ENCODE measurements at regions not wholly inside any gene's neighbourhood (a gene's known extent, or its start where the extent isn't known, plus 50 kb on each side); places are given as distances from the start of the nearest gene placed in this dataset.

GRCh38 chr12:42855362-42855950 lies 265.9 kb upstream of the PRICKLE1 start:
- H3K79me2 ChIP-seq (ENCODE audit: low read depth), result no peaks in the 10 kb centered on the region
- no peak overlapping the region for H3K27ac ChIP-seq
- no peak overlapping the region for H3K4me3 ChIP-seq
- no peaks in the 10 kb centered on the region for H3K36me3 Mint-ChIP-seq
- H3K27ac Mint-ChIP-seq, result no peak overlapping the region
- no peak overlapping the region for H3K4me2 ChIP-seq
- no peaks in the 10 kb centered on the region for H3K9me3 Mint-ChIP-seq
- H3K4me1 ChIP-seq, result no peaks in the 10 kb centered on the region
- DNase-seq (ENCODE audit: low spot score), result no peak
- H3F3A ChIP-seq (ENCODE audit: low read depth), result no peaks in the 10 kb centered on the region
- TF ChIP-seq CTCF (IDR thresholded peaks at IDR 0.05), result no peak
- H3K36me3 ChIP-seq, result no peaks in the 10 kb centered on the region
- H3K27me3 ChIP-seq, result no peaks in the 10 kb centered on the region
- no peaks in the 10 kb centered on the region for H3K27me3 Mint-ChIP-seq (ENCODE audit: insufficient read depth, low read depth)
- H4K20me1 ChIP-seq (ENCODE audit: low read depth), result no peaks in the 10 kb centered on the region
- no peak overlapping the region for H2AFZ ChIP-seq (replicated peaks)
- no peaks in the 10 kb centered on the region for H3K4me1 Mint-ChIP-seq
- H3K4me3 Mint-ChIP-seq, result no peak overlapping the region
- no peaks in the 10 kb centered on the region for H3K9me3 ChIP-seq (ENCODE audit: low read depth)
- no peak overlapping the region for H3K9ac ChIP-seq

GRCh38 chr12:42854826-42855225 lies 265.3 kb upstream of the PRICKLE1 start:
- Mint-ChIP-seq H3K27ac (no peak overlapping the region), H3K36me3 (no peaks in the 10 kb centered on the region), H3K4me3 (no peak overlapping the region), H3K4me1 (no peaks in the 10 kb centered on the region), H3K9me3 (no peaks in the 10 kb centered on the region), H3K27me3 (ENCODE audit: insufficient read depth, low read depth) (no peaks in the 10 kb centered on the region)
- H4K20me1 ChIP-seq (ENCODE audit: low read depth), result no peaks in the 10 kb centered on the region
- H3K4me2 ChIP-seq, result no peak overlapping the region
- H3K4me1 ChIP-seq, result no peaks in the 10 kb centered on the region
- H3K27ac ChIP-seq, result no peak overlapping the region
- H3K79me2 ChIP-seq (ENCODE audit: low read depth), result no peaks in the 10 kb centered on the region
- no peak overlapping the region for H3K4me3 ChIP-seq
- H3K9me3 ChIP-seq (ENCODE audit: low read depth), result no peaks in the 10 kb centered on the region
- no peaks in the 10 kb centered on the region for H3K27me3 ChIP-seq
- H2AFZ ChIP-seq (replicated peaks), result no peak overlapping the region
- H3F3A ChIP-seq (ENCODE audit: low read depth), result no peaks in the 10 kb centered on the region
- H3K9ac ChIP-seq, result no peak overlapping the region
- TF ChIP-seq CTCF (IDR thresholded peaks at IDR 0.05) (no peak), EZH2 (IDR thresholded peaks at IDR 0.05) (no peak), EZH2phosphoT487 (IDR thresholded peaks at IDR 0.05) (no peak)
- no peaks in the 10 kb centered on the region for H3K36me3 ChIP-seq
- DNase-seq (ENCODE audit: low spot score), result no peak

GRCh38 chr12:42854208-42854607 lies 264.7 kb upstream of the PRICKLE1 start:
- no peak overlapping the region for H3K4me2 ChIP-seq
- no peaks in the 10 kb centered on the region for H3K4me1 Mint-ChIP-seq
- H3K27me3 Mint-ChIP-seq (ENCODE audit: insufficient read depth, low read depth), result no peaks in the 10 kb centered on the region
- H3K9me3 Mint-ChIP-seq, result no peaks in the 10 kb centered on the region
- no peak overlapping the region for H3K27ac Mint-ChIP-seq
- no peaks in the 10 kb centered on the region for H3K9me3 ChIP-seq (ENCODE audit: low read depth)
- no peaks in the 10 kb centered on the region for H3K36me3 Mint-ChIP-seq
- no peaks in the 10 kb centered on the region for H4K20me1 ChIP-seq (ENCODE audit: low read depth)
- H3K36me3 ChIP-seq, result no peaks in the 10 kb centered on the region
- H2AFZ ChIP-seq (replicated peaks), result no peak overlapping the region
- H3K79me2 ChIP-seq (ENCODE audit: low read depth), result no peaks in the 10 kb centered on the region
- no peak overlapping the region for H3K4me3 ChIP-seq
- H3K27ac ChIP-seq, result no peak overlapping the region
- H3K4me1 ChIP-seq, result no peaks in the 10 kb centered on the region
- H3K4me3 Mint-ChIP-seq, result no peak overlapping the region
- no peaks in the 10 kb centered on the region for H3K27me3 ChIP-seq
- H3K9ac ChIP-seq, result no peak overlapping the region
- no peak for TF ChIP-seq CTCF (IDR thresholded peaks at IDR 0.05)
- no peak for TF ChIP-seq EZH2 (IDR thresholded peaks at IDR 0.05)
- TF ChIP-seq EZH2phosphoT487 (IDR thresholded peaks at IDR 0.05), result no peak
- no peak for DNase-seq (ENCODE audit: low spot score)
- no peaks in the 10 kb centered on the region for H3F3A ChIP-seq (ENCODE audit: low read depth)
